Vagina (tissue), 2 donors: ENCODE measurements at regions not wholly inside any gene's neighbourhood (a gene's known extent, or its start where the extent isn't known, plus 50 kb on each side); places are given as distances from the start of the nearest gene placed in this dataset.

Source experiments
- DNase-seq, 2 donors: peaks; one replicate each; pipeline ENCODE4 v3.0.0-alpha.2; 2017; ENCODE audit errors: extremely low spot score in 2 of 2
- H3K27ac ChIP-seq: fragments of 200-600 bp; sonication (generic); one replicate; pipeline ENCODE4 v1.5.1; 2019
- H3K27me3 ChIP-seq: fragments of 200-600 bp; sonication (generic); one replicate; pipeline ENCODE4 v1.5.1; 2019
- H3K36me3 ChIP-seq, 2 donors: fragments of 200-600 bp; sonication (generic); one replicate each; pipeline ENCODE4 v1.5.1; 2017 to 2019
- H3K4me1 ChIP-seq: fragments of 200-600 bp; sonication (generic); one replicate; pipeline ENCODE4 v1.5.1; 2019
- H3K4me3 ChIP-seq, 2 donors: fragments of 200-600 bp; sonication (generic); 1 replicate in 1 of 2; 2 replicates in 1 of 2; pipeline ENCODE4 v1.5.1; 2016 to 2019
- H3K9me3 ChIP-seq: fragments of 200-600 bp; sonication (generic); one replicate; pipeline ENCODE4 v1.5.1; 2019
- CTCF ChIP-seq, 3 experiments: fragments of 450-650 bp in 2 of 3; fragments of 200-600 bp in 1 of 3; sonication (generic) in 1 of 3; IDR thresholded peaks; one replicate each; pipeline ENCODE4 v1.5.1; 2017 to 2019; ENCODE audit warnings: antibody characterized with exemption in 3 of 3, mild to moderate bottlenecking in 2 of 3, moderate library complexity in 2 of 3
- POLR2A ChIP-seq, 2 donors: fragments of 450-650 bp; IDR thresholded peaks; one replicate each; pipeline ENCODE4 v1.6.1; 2017; ENCODE audit warnings: antibody characterized with exemption in 2 of 2, mild to moderate bottlenecking in 2 of 2, moderate library complexity in 2 of 2
- POLR2AphosphoS5 ChIP-seq, 2 donors: sonication (generic); formaldehyde crosslinking; IDR thresholded peaks; one replicate each; pipeline ENCODE4 v1.9.0; 2017; ENCODE audit warnings: antibody characterized with exemption in 2 of 2, mild to moderate bottlenecking in 2 of 2, low read depth in 1 of 2; ENCODE audit not compliant: insufficient read depth in 1 of 2
- intact Hi-C: fragments of 100-400 bp; cut with DNase I; formaldehyde crosslinking; loops from one replicate; pipeline ENCODE4 v1.15.1; 2023

- Histone ChIP-seq H3K4me1 (peaks cover 9% of the 10 kb centered on the region), H3K4me3 (no peak overlapping the region), H3K36me3 (no peaks in the 10 kb centered on the region), H3K27ac (no peak overlapping the region), H3K9me3 (no peaks in the 10 kb centered on the region), H3K27me3 (no peaks in the 10 kb centered on the region)
- TF ChIP-seq POLR2AphosphoS5 (IDR thresholded peaks at IDR 0.05; ENCODE audit: insufficient read depth in 1 of 2, low read depth in 1 of 2): no peak
- TF ChIP-seq POLR2A (IDR thresholded peaks at IDR 0.05): no peak
- no peak for TF ChIP-seq CTCF (IDR thresholded peaks at IDR 0.05)
- intact Hi-C loops: no loop called here
- no peak for DNase-seq
Measured at GRCh38 chr7:66507764-66508296, 120.9 kb upstream of the KCTD7 start.

- no peaks in the 10 kb centered on the region for H3K27me3 ChIP-seq
- no peaks in the 10 kb centered on the region for H3K9me3 ChIP-seq
- DNase-seq: no peak
- no peak overlapping the region for H3K27ac ChIP-seq
- no peak overlapping the region for H3K4me3 ChIP-seq
- no peaks in the 10 kb centered on the region for H3K36me3 ChIP-seq
- no peak for TF ChIP-seq POLR2A (IDR thresholded peaks at IDR 0.05)
- no peak for TF ChIP-seq CTCF (IDR thresholded peaks at IDR 0.05)
- no peak for TF ChIP-seq POLR2AphosphoS5 (IDR thresholded peaks at IDR 0.05; ENCODE audit: insufficient read depth in 1 of 2, low read depth in 1 of 2)
- intact Hi-C loops: no loop called here
- H3K4me1 ChIP-seq: peaks cover 9% of the 10 kb centered on the region
Measured at GRCh38 chr7:66508431-66508830, 120.2 kb upstream of the KCTD7 start.

GRCh38 chr7:66514050-66514449 lies 114.6 kb upstream of the KCTD7 start:
- H3K27ac ChIP-seq: no peak overlapping the region
- no peak for TF ChIP-seq POLR2AphosphoS5 (IDR thresholded peaks at IDR 0.05; ENCODE audit: insufficient read depth in 1 of 2, low read depth in 1 of 2)
- TF ChIP-seq POLR2A (IDR thresholded peaks at IDR 0.05): no peak
- TF ChIP-seq CTCF (IDR thresholded peaks at IDR 0.05): no peak
- no peaks in the 10 kb centered on the region for H3K4me1 ChIP-seq
- no peaks in the 10 kb centered on the region for H3K9me3 ChIP-seq
- intact Hi-C loops: no loop called here
- no peak overlapping the region for H3K4me3 ChIP-seq
- H3K27me3 ChIP-seq: no peaks in the 10 kb centered on the region
- DNase-seq: no peak
- no peaks in the 10 kb centered on the region for H3K36me3 ChIP-seq

- no peaks in the 10 kb centered on the region for H3K9me3 ChIP-seq
- no peak overlapping the region for H3K27ac ChIP-seq
- TF ChIP-seq POLR2AphosphoS5 (IDR thresholded peaks at IDR 0.05; ENCODE audit: insufficient read depth in 1 of 2, low read depth in 1 of 2): no peak
- TF ChIP-seq POLR2A (IDR thresholded peaks at IDR 0.05): no peak
- no peak for TF ChIP-seq CTCF (IDR thresholded peaks at IDR 0.05)
- intact Hi-C loops: no loop called here
- no peaks in the 10 kb centered on the region for H3K4me1 ChIP-seq
- H3K27me3 ChIP-seq: no peaks in the 10 kb centered on the region
- no peaks in the 10 kb centered on the region for H3K36me3 ChIP-seq
- no peak for DNase-seq
- no peak overlapping the region for H3K4me3 ChIP-seq
Measured at GRCh38 chr7:66517212-66517909, 111.3 kb upstream of the KCTD7 start.

- DNase-seq: no peak
Measured at GRCh38 chr7:66518151-66518691, 110.5 kb upstream of the KCTD7 start.

More at GRCh38 chr7:66518151-66518691, 110.5 kb upstream of the KCTD7 start:
- intact Hi-C loops: no loop called here
- no peaks in the 10 kb centered on the region for H3K36me3 ChIP-seq
- TF ChIP-seq POLR2A (IDR thresholded peaks at IDR 0.05) (no peak), POLR2AphosphoS5 (IDR thresholded peaks at IDR 0.05; ENCODE audit: insufficient read depth in 1 of 2, low read depth in 1 of 2) (no peak)
- H3K9me3 ChIP-seq: no peaks in the 10 kb centered on the region
- no peak overlapping the region for H3K4me3 ChIP-seq
- H3K27ac ChIP-seq: no peak overlapping the region
- H3K4me1 ChIP-seq: no peaks in the 10 kb centered on the region
- H3K27me3 ChIP-seq: no peaks in the 10 kb centered on the region
